HL-60 (cell line): ENCODE measurements at regions not wholly inside any gene's neighbourhood (a gene's known extent, or its start where the extent isn't known, plus 50 kb on each side); places are given as distances from the start of the nearest gene placed in this dataset.
A peak's percentile ranks its signal among the peaks of the same experiment; 100 is the strongest.
"Not testable (repeated sequence)": the region's sequence is repeated elsewhere in the genome, so short reads cannot be mapped to it uniquely, and the experiment has no call there.

ENCODE experiments used
- DNase-seq, 2 experiments: peaks; one replicate each; pipeline ENCODE4 v3.0.0-alpha.2; 2010 to 2020; ENCODE audit warnings: low read depth in 1 of 2, low spot score in 1 of 2
- H3K27ac ChIP-seq: fragments of 250-450 bp; sonication (Bioruptor Pico); replicated peaks from 2 replicates; pipeline ENCODE4 v1.5.1; 2020; ENCODE audit warnings: mild to moderate bottlenecking, moderate library complexity
- H3K27me3 ChIP-seq: fragments of 250-450 bp; sonication (Bioruptor Pico); 2 replicates; pipeline ENCODE4 v1.5.1; 2021; ENCODE audit warnings: mild to moderate bottlenecking, moderate library complexity; ENCODE audit not compliant: insufficient read depth, poor library complexity, severe bottlenecking
- H3K4me3 ChIP-seq: replicated peaks from 2 replicates; pipeline ENCODE4 v1.5.1; 2011; ENCODE audit warnings: mild to moderate bottlenecking, control low read depth, low read length; ENCODE audit not compliant: insufficient read depth
- GABPA ChIP-seq: IDR thresholded peaks from 2 replicates; pipeline ENCODE4 v1.6.1; 2012; ENCODE audit warnings: low read depth
- POLR2AphosphoS5 ChIP-seq: IDR thresholded peaks from 2 replicates; pipeline ENCODE4 v1.6.1; 2012; ENCODE audit warnings: low read depth
- SPI1 ChIP-seq: IDR thresholded peaks from 2 replicates; pipeline ENCODE4 v1.6.1; 2012; ENCODE audit warnings: low read depth, mild to moderate bottlenecking, borderline replicate concordance
- TF ChIP-seq, protein P1 (sequence below): IDR thresholded peaks from one replicate; pipeline ENCODE4 v1.5.1; 2011; ENCODE audit warnings: low read length, control low read depth, inconsistent platforms; ENCODE audit not compliant: insufficient read depth
- TF ChIP-seq, protein P2 (sequence below): IDR thresholded peaks from 2 replicates; pipeline ENCODE4 v1.6.1; 2012; ENCODE audit warnings: low read depth; ENCODE audit not compliant: insufficient replicate concordance

DNA sequence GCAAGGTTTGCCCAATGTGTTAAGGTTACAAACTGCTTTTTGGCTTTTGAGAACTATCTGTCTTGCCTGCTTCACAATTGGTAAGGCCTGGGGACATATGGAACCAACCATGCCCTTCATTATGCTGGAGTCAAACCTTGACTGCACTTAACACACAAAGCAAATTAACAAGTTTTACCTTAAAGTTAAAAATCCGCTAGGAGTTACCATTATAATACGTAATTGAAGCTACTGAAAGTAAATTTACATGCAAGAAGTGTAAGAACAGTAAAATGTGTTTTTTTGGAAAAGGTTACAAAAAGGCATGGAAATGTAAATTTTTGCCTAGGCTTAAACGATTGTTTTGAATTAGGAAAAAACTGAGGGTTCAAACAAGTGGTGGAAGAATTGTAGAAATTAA is 69.7 kb downstream of the BMP15 start:
- no peak for TF ChIP-seq POLR2AphosphoS5
- TF ChIP-seq GABPA: no peak
- TF ChIP-seq, protein P1, sequence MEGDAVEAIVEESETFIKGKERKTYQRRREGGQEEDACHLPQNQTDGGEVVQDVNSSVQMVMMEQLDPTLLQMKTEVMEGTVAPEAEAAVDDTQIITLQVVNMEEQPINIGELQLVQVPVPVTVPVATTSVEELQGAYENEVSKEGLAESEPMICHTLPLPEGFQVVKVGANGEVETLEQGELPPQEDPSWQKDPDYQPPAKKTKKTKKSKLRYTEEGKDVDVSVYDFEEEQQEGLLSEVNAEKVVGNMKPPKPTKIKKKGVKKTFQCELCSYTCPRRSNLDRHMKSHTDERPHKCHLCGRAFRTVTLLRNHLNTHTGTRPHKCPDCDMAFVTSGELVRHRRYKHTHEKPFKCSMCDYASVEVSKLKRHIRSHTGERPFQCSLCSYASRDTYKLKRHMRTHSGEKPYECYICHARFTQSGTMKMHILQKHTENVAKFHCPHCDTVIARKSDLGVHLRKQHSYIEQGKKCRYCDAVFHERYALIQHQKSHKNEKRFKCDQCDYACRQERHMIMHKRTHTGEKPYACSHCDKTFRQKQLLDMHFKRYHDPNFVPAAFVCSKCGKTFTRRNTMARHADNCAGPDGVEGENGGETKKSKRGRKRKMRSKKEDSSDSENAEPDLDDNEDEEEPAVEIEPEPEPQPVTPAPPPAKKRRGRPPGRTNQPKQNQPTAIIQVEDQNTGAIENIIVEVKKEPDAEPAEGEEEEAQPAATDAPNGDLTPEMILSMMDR: no peak
- TF ChIP-seq, protein P2, sequence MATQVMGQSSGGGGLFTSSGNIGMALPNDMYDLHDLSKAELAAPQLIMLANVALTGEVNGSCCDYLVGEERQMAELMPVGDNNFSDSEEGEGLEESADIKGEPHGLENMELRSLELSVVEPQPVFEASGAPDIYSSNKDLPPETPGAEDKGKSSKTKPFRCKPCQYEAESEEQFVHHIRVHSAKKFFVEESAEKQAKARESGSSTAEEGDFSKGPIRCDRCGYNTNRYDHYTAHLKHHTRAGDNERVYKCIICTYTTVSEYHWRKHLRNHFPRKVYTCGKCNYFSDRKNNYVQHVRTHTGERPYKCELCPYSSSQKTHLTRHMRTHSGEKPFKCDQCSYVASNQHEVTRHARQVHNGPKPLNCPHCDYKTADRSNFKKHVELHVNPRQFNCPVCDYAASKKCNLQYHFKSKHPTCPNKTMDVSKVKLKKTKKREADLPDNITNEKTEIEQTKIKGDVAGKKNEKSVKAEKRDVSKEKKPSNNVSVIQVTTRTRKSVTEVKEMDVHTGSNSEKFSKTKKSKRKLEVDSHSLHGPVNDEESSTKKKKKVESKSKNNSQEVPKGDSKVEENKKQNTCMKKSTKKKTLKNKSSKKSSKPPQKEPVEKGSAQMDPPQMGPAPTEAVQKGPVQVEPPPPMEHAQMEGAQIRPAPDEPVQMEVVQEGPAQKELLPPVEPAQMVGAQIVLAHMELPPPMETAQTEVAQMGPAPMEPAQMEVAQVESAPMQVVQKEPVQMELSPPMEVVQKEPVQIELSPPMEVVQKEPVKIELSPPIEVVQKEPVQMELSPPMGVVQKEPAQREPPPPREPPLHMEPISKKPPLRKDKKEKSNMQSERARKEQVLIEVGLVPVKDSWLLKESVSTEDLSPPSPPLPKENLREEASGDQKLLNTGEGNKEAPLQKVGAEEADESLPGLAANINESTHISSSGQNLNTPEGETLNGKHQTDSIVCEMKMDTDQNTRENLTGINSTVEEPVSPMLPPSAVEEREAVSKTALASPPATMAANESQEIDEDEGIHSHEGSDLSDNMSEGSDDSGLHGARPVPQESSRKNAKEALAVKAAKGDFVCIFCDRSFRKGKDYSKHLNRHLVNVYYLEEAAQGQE: no peak
- TF ChIP-seq SPI1: no peak
- no peaks in the 10 kb centered on the region for H3K27me3 ChIP-seq
- H3K4me3 ChIP-seq: no peak overlapping the region
- no peak for DNase-seq
- no peak overlapping the region for H3K27ac ChIP-seq

GRCh38 chrX:50988649-50989048 is 78.1 kb downstream of the BMP15 start:
- H3K4me3 ChIP-seq: no peak overlapping the region
- DNase-seq: peak in 1 of 2 experiments; percentile 8
- H3K27me3 ChIP-seq: no peaks in the 10 kb centered on the region
- no peak for TF ChIP-seq SPI1
- TF ChIP-seq, protein P1: peak; percentile 19
- H3K27ac ChIP-seq: no peak overlapping the region

GRCh38 chrX:50996930-50997329 is 86.4 kb downstream of the BMP15 start:
- Histone ChIP-seq H3K27ac (no peak overlapping the region), H3K4me3 (no peak overlapping the region), H3K27me3 (no peaks in the 10 kb centered on the region)
- no peak for DNase-seq
- TF ChIP-seq GABPA (no peak), SPI1 (no peak), POLR2AphosphoS5 (no peak)
- TF ChIP-seq, protein P2: no peak
- TF ChIP-seq, protein P1: no peak

DNA sequence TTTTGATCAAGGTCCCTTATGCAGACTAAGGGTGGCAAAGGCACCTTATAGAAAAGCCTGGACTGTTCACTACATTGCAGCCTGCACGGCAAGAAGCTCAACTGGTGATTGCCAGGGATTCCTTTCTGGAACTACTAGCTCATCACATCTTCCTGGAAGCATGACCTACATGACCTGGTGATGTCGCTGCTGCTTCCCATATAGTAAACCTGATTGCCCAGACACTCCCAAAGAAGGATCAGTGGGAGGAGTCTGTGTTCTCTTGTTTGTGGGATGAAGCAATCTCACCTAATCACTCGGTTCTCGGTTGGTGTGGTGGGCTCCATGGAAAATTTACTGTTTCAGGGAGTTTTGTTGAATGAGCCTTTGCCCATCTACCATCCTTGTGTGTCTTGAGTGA is 89.8 kb downstream of the BMP15 start:
- H3K4me3 ChIP-seq, H3K27me3 ChIP-seq, H3K27ac ChIP-seq, DNase-seq: not testable (repeated sequence)

- not testable (repeated sequence) for H3K4me3 ChIP-seq, DNase-seq, H3K27me3 ChIP-seq, H3K27ac ChIP-seq
Observed at GRCh38 chrX:51001733-51002632, 91.4 kb downstream of the BMP15 start.
